ENCODE measurements at regions not wholly inside any gene's neighbourhood (a gene's known extent, or its start where the extent isn't known, plus 50 kb on each side); places are given as distances from the start of the nearest gene placed in this dataset.

DNA sequence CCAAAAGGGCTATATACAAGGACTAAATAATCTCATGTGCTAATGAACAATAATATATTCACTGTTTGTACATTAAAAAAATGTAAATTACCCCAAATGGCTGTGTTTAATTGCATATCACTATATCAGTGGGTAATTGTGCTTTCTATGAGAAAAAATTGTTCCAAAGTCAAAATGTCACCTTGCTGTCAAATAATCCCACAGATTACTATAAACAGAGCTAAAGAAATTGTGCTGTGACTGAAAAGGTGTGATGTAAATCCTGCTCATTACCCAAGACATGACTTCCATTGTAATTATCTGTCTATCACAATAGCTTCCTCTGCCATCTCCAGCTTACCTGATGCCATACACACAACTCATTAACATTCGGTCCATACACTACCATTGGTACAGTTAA is 70.3 kb downstream of the ATP23 start:
- TF ChIP-seq, protein P1, sequence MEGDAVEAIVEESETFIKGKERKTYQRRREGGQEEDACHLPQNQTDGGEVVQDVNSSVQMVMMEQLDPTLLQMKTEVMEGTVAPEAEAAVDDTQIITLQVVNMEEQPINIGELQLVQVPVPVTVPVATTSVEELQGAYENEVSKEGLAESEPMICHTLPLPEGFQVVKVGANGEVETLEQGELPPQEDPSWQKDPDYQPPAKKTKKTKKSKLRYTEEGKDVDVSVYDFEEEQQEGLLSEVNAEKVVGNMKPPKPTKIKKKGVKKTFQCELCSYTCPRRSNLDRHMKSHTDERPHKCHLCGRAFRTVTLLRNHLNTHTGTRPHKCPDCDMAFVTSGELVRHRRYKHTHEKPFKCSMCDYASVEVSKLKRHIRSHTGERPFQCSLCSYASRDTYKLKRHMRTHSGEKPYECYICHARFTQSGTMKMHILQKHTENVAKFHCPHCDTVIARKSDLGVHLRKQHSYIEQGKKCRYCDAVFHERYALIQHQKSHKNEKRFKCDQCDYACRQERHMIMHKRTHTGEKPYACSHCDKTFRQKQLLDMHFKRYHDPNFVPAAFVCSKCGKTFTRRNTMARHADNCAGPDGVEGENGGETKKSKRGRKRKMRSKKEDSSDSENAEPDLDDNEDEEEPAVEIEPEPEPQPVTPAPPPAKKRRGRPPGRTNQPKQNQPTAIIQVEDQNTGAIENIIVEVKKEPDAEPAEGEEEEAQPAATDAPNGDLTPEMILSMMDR (IDR thresholded peaks at IDR 0.05 in 8 of 11, conservative IDR thresholded peaks at IDR 0.05 in 3 of 11) = no peak
- no peak for TF ChIP-seq POLR2A (IDR thresholded peaks at IDR 0.05)

All from spleen (tissue), 7 donors.